GM12875 (cell line): ENCODE measurements at regions not wholly inside any gene's neighbourhood (a gene's known extent, or its start where the extent isn't known, plus 50 kb on each side); places are given as distances from the start of the nearest gene placed in this dataset.

Source experiments
- H3K4me3 ChIP-seq: one replicate; pipeline ENCODE4 v1.5.1; 2011; ENCODE audit warnings: low read depth, low read length, control low read depth
- CTCF ChIP-seq: IDR thresholded peaks from 2 replicates; pipeline ENCODE4 v1.5.1; 2011; ENCODE audit warnings: low read depth, mild to moderate bottlenecking, control low read depth, inconsistent platforms, low read length, moderate library complexity, borderline replicate concordance; ENCODE audit not compliant: insufficient read depth

GRCh38 chr9:14412775-14413174 is 98.8 kb upstream of the NFIB start:
- TF ChIP-seq CTCF: no peak
- no peak overlapping the region for H3K4me3 ChIP-seq

GRCh38 chr9:14406463-14406862 is 92.5 kb upstream of the NFIB start:
- TF ChIP-seq CTCF: no peak
- no peak overlapping the region for H3K4me3 ChIP-seq

GRCh38 chr9:14405176-14405706 is 91.3 kb upstream of the NFIB start:
- TF ChIP-seq CTCF: no peak

GRCh38 chr9:14403081-14403480 is 89.1 kb upstream of the NFIB start:
- TF ChIP-seq CTCF: no peak
- no peak overlapping the region for H3K4me3 ChIP-seq

More at GRCh38 chr9:14405176-14405706, 91.3 kb upstream of the NFIB start:
- no peak overlapping the region for H3K4me3 ChIP-seq

- no peak overlapping the region for H3K4me3 ChIP-seq
- TF ChIP-seq CTCF: no peak
Measured at GRCh38 chr9:14402583-14402982, 88.6 kb upstream of the NFIB start.

- no peak overlapping the region for H3K4me3 ChIP-seq
- no peak for TF ChIP-seq CTCF
Measured at GRCh38 chr9:14401911-14402310, 88.0 kb upstream of the NFIB start.

- no peak overlapping the region for H3K4me3 ChIP-seq
- no peak for TF ChIP-seq CTCF
Measured at GRCh38 chr9:14400658-14400995, 86.7 kb upstream of the NFIB start.
